Endothelial cell of umbilical vein (primary cell): ENCODE measurements at regions not wholly inside any gene's neighbourhood (a gene's known extent, or its start where the extent isn't known, plus 50 kb on each side); places are given as distances from the start of the nearest gene placed in this dataset.

Experiments used
- BruUV-seq: library from RNA; stranded (reverse); fragments of 400-500 nt; replicated peaks from 2 replicates; lab custom pipeline; 2021; lab: Mats Ljungman, UMichigan
- CTCF ChIA-PET: fragments of 300-600, 350-600 bp; sonication (Branson Sonifier 250); formaldehyde crosslinking; loops from one replicate; lab custom pipeline; 2021; ENCODE audit warnings: antibody characterized with exemption, inconsistent platforms; lab: Charles Lee
- POLR2A ChIA-PET: fragments of 300-600, 350-600 bp; sonication (Branson Sonifier 250); formaldehyde crosslinking; loops from one replicate; lab custom pipeline; 2021; ENCODE audit warnings: antibody characterized with exemption, inconsistent platforms; lab: Charles Lee
- DNase-seq: peaks from one replicate; pipeline ENCODE4 v3.0.0-alpha.2; 2011; ENCODE audit warnings: low read depth, low spot score
- FAIRE-seq: peaks from 2 replicates; lab custom pipeline; 2011; peaks lifted over from hg19 to GRCh38; lab: Jason Lieb, UNC
- H2AFZ ChIP-seq: 2 replicates; pipeline ENCODE4 v1.6.0; 2012; ENCODE audit warnings: low read depth, low read length, control low read depth, inconsistent platforms
- H3K27ac ChIP-seq: 2 replicates; pipeline ENCODE4 v1.5.1; 2011; ENCODE audit warnings: low read depth, mild to moderate bottlenecking, control low read depth, low read length, moderate library complexity; ENCODE audit not compliant: insufficient read depth
- H3K27me3 ChIP-seq, 2 experiments: 2 replicates each; pipeline versions ENCODE4 v1.6.0 to v1.6.1; 2011; ENCODE audit warnings: low read length in 2 of 2, mixed read lengths in 1 of 2; ENCODE audit not compliant: control insufficient read depth in 2 of 2, insufficient read depth in 2 of 2
- H3K36me3 ChIP-seq, 2 experiments: 2 replicates in 1 of 2; 3 replicates in 1 of 2; pipeline ENCODE4 v1.5.1; 2011; ENCODE audit warnings: low read length in 2 of 2, mild to moderate bottlenecking in 1 of 2, moderate library complexity in 1 of 2; ENCODE audit not compliant: control insufficient read depth in 2 of 2, insufficient read depth in 2 of 2; ENCODE audit errors: extremely low read depth in 1 of 2
- H3K4me1 ChIP-seq: 3 replicates; pipeline ENCODE4 v1.5.1; 2011; ENCODE audit warnings: mild to moderate bottlenecking, low read length; ENCODE audit not compliant: control insufficient read depth, insufficient read depth; ENCODE audit errors: extremely low read depth
- H3K4me2 ChIP-seq: 2 replicates; pipeline ENCODE4 v1.6.1; 2011; ENCODE audit warnings: low read length, control low read depth, mixed read lengths; ENCODE audit not compliant: insufficient read depth
- H3K4me3 ChIP-seq, 3 experiments: fragments of 200-600 bp in 1 of 3; sonication (generic), shearing (Covaris generic) in 1 of 3; replicated peaks in 1 of 3; 2 replicates each; pipeline ENCODE4 v1.5.1; 2011 to 2016; ENCODE audit warnings: control low read depth in 3 of 3, low read length in 3 of 3, mild to moderate bottlenecking in 2 of 3, inconsistent platforms in 1 of 3, low read depth in 1 of 3, moderate library complexity in 1 of 3; ENCODE audit not compliant: insufficient read depth in 1 of 3
- H3K79me2 ChIP-seq: 2 replicates; pipeline ENCODE4 v1.6.0; 2012; ENCODE audit warnings: low read length, inconsistent platforms; ENCODE audit not compliant: control insufficient read depth, insufficient read depth
- H3K9ac ChIP-seq: replicated peaks from 2 replicates; pipeline ENCODE3; 2011; ENCODE audit warnings: low read length, control low read depth; ENCODE audit not compliant: insufficient read depth; ENCODE audit errors: extremely low read depth
- H3K9me1 ChIP-seq: replicated peaks from 3 replicates; pipeline ENCODE4 v1.6.0; 2011; ENCODE audit warnings: mild to moderate bottlenecking, low read length; ENCODE audit not compliant: control insufficient read depth, insufficient read depth; ENCODE audit errors: extremely low read depth
- H3K9me3 ChIP-seq: replicated peaks from 2 replicates; pipeline ENCODE4 v1.5.1; 2012; ENCODE audit warnings: low read length, inconsistent platforms; ENCODE audit not compliant: control insufficient read depth, insufficient read depth
- H4K20me1 ChIP-seq: replicated peaks from 2 replicates; pipeline ENCODE3; 2011; ENCODE audit warnings: mild to moderate bottlenecking, low read length; ENCODE audit not compliant: control insufficient read depth, insufficient read depth; ENCODE audit errors: extremely low read depth
- EZH2 ChIP-seq: IDR thresholded peaks from 2 replicates; pipeline ENCODE4 v1.6.1; 2012; ENCODE audit warnings: borderline replicate concordance, low read depth, mild to moderate bottlenecking, moderate library complexity, low read length, inconsistent platforms; ENCODE audit not compliant: severe bottlenecking
- FOS ChIP-seq: IDR thresholded peaks from 2 replicates; pipeline ENCODE4 v1.6.1; 2011; ENCODE audit warnings: mild to moderate bottlenecking, low read length, moderate library complexity, borderline replicate concordance; ENCODE audit not compliant: insufficient read depth
- GATA2 ChIP-seq: IDR thresholded peaks from 2 replicates; pipeline ENCODE4 v1.7.0; 2011; ENCODE audit warnings: low read depth, mild to moderate bottlenecking, moderate library complexity, mixed read lengths, low read length; ENCODE audit not compliant: insufficient read length, insufficient read depth
- MYC ChIP-seq: IDR thresholded peaks from one replicate; pipeline ENCODE4 v1.6.1; 2011; ENCODE audit warnings: mild to moderate bottlenecking, low read depth, low read length
- POLR2A ChIP-seq: IDR thresholded peaks from 2 replicates; pipeline ENCODE4 v1.6.1; 2012; ENCODE audit warnings: low read depth, mild to moderate bottlenecking, control low read depth, low read length
- dilution Hi-C: fragments of 300-500 bp; cut with MboI; formaldehyde crosslinking; loops from one replicate; pipeline ENCODE4 v1.15.0; 2019; ENCODE audit warnings: low sequenced_read_pairs; ENCODE audit not compliant: extremely low pct_ligation_motif_present
- intact Hi-C: fragments of 100-400 bp; cut with micrococcal nuclease; formaldehyde crosslinking; loops from one replicate; pipeline ENCODE4 v1.10.0; 2022
- TF ChIP-seq, protein P1 (sequence below): IDR thresholded peaks from 2 replicates; pipeline ENCODE4 v1.6.1; 2011; ENCODE audit not compliant: insufficient read depth, insufficient read length
- TF ChIP-seq, protein P2 (sequence below), 2 donors: IDR thresholded peaks; 1 replicate in 1 of 2; 2 replicates in 1 of 2; pipeline ENCODE4 v1.5.1; 2011; ENCODE audit warnings: low read length in 2 of 2, mild to moderate bottlenecking in 2 of 2, moderate library complexity in 2 of 2, control low read depth in 1 of 2, inconsistent platforms in 1 of 2, low read depth in 1 of 2; ENCODE audit not compliant: insufficient read depth in 1 of 2; ENCODE audit errors: extremely low read depth in 1 of 2

DNA sequence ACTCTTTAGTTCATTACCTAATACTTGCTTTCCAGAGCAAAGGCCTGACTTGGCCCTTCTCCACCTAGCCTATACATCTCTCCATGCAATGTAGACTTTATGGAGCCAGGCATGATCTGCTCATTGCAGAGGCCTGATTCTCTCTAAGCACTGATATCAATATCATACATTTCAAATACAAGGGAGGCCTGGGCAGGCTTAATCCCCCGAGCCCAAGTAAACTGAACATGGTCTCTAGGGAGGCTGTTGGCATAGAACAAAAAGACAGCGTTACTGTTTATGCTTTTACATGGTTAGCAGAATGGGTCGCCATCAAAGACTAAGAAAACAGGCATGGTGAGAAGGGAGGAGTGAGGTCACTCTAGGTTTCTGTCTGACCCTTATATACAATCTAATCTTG, 695.1 kb downstream of the ZEB2 start:
- Histone ChIP-seq H3K4me3 (no peak overlapping the region), H4K20me1 (no peaks in the 10 kb centered on the region), H3K9me3 (no peaks in the 10 kb centered on the region), H3K9ac (no peak overlapping the region), H3K27ac (no peak overlapping the region), H2AFZ (no peak overlapping the region), H3K4me2 (no peak overlapping the region), H3K9me1 (no peaks in the 10 kb centered on the region), H3K79me2 (no peaks in the 10 kb centered on the region), H3K36me3 (no peaks in the 10 kb centered on the region), H3K4me1 (no peaks in the 10 kb centered on the region), H3K27me3 (no peaks in the 10 kb centered on the region)
- intact Hi-C loops (no loop called here), dilution Hi-C loops (no loop called here)
- ChIA-PET CTCF (no interaction called here), POLR2A (interaction anchor here (0.6 kb wide), 1 partner anchor 268 kb away, joined by 3 read pairs; no protein-coding TSS in a partner anchor)
- no TSS peak for BruUV-seq
- FAIRE-seq (no peak), DNase-seq (no peak)
- TF ChIP-seq MYC: no peak
- TF ChIP-seq GATA2: no peak
- TF ChIP-seq, protein P1, sequence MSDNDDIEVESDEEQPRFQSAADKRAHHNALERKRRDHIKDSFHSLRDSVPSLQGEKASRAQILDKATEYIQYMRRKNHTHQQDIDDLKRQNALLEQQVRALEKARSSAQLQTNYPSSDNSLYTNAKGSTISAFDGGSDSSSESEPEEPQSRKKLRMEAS: no peak

DNA sequence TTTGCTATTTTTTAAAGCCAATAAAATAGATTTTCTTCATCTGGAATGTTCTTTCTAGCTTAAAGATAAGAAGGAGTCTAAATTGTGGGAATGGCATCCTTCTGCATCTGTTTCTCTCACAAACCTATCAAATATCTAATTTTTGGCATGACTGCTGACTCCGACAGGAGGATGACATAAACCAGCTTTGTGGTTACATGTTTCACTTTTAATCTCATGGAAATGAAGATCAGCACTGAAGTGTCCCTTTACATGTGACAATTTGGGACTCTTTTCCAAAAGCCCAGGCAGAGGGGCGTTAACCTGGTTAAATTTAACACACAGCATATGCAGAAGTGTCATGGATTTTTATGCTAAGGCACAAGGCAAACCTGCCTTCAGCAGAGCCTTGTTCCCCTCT, 694.7 kb downstream of the ARHGAP15 start:
- Histone ChIP-seq H2AFZ (no peak overlapping the region), H3K4me2 (no peak overlapping the region), H3K9me3 (no peaks in the 10 kb centered on the region), H4K20me1 (no peaks in the 10 kb centered on the region), H3K27ac (no peak overlapping the region), H3K79me2 (no peaks in the 10 kb centered on the region), H3K9me1 (no peaks in the 10 kb centered on the region), H3K27me3 (no peaks in the 10 kb centered on the region), H3K9ac (no peak overlapping the region), H3K4me1 (no peaks in the 10 kb centered on the region), H3K4me3 (no peak overlapping the region), H3K36me3 (no peaks in the 10 kb centered on the region)
- dilution Hi-C loops: no loop called here
- ChIA-PET CTCF (no interaction called here), POLR2A (no interaction called here)
- intact Hi-C loops: no loop called here
- no peak for TF ChIP-seq POLR2A
- TF ChIP-seq, protein P2, sequence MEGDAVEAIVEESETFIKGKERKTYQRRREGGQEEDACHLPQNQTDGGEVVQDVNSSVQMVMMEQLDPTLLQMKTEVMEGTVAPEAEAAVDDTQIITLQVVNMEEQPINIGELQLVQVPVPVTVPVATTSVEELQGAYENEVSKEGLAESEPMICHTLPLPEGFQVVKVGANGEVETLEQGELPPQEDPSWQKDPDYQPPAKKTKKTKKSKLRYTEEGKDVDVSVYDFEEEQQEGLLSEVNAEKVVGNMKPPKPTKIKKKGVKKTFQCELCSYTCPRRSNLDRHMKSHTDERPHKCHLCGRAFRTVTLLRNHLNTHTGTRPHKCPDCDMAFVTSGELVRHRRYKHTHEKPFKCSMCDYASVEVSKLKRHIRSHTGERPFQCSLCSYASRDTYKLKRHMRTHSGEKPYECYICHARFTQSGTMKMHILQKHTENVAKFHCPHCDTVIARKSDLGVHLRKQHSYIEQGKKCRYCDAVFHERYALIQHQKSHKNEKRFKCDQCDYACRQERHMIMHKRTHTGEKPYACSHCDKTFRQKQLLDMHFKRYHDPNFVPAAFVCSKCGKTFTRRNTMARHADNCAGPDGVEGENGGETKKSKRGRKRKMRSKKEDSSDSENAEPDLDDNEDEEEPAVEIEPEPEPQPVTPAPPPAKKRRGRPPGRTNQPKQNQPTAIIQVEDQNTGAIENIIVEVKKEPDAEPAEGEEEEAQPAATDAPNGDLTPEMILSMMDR (IDR thresholded peaks at IDR 0.05; ENCODE audit: extremely low read depth in 1 of 2, insufficient read depth in 1 of 2, low read depth in 1 of 2, low read length in 2 of 2): no peak
- TF ChIP-seq EZH2: no peak
- TF ChIP-seq FOS: no peak
- FAIRE-seq: no peak
- BruUV-seq: no TSS peak
- no peak for DNase-seq
